GM12865 (cell line): ENCODE measurements at regions not wholly inside any gene's neighbourhood (a gene's known extent, or its start where the extent isn't known, plus 50 kb on each side); places are given as distances from the start of the nearest gene placed in this dataset.

Experiments used
- DNase-seq: peaks from one replicate; pipeline ENCODE4 v3.0.0; 2010; ENCODE audit warnings: low read depth
- H3K4me3 ChIP-seq: 2 replicates; pipeline ENCODE4 v1.5.1; 2011; ENCODE audit warnings: mild to moderate bottlenecking, low read depth, low read length, control low read depth
- TF ChIP-seq, protein P1 (sequence below): IDR thresholded peaks from 2 replicates; pipeline ENCODE4 v1.5.1; 2011; ENCODE audit warnings: low read length, control low read depth, low read depth, inconsistent platforms; ENCODE audit not compliant: insufficient read depth; ENCODE audit errors: missing control alignments

DNA sequence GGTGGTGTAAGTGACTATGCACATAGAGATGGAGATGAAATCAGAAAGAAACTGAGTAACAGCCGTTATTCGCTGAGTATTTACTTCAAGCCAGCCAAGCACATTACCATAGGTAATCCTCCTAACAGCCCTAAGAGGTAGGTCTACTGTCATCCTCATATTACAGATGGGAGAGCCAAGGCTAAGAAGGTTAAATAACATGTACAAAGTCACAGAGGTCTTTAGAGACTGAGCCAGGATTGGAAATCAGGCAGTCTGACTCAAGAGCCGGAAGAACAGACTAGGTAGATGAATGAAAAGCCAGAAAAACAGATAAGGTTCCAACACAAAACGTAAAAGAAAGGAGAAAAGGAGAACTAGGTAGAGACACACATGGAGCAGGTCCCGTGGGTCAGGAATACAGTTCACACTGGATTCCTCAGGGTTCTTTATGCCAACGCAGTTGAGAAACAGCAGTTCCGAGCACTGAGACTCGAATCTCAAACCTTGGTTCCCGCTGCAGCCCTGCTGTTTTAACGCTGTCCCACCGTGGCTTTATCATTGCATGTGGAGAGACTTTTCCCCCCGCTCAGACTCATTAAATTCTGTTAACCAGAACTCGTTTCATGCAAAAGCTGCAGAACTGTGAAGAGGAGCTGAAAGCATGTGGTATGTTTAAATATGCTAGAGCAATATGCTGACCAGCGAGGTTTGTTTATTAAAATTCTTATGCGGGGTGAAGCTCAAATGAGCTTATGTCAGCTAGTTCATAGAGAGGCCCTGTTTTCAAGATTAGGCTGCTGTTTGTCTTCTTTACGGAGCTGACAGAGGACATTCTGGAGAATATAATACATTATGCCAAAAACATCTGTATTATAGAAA lies 537.9 kb downstream of the CD83 start:
- H3K4me3 ChIP-seq, result no peak overlapping the region
- TF ChIP-seq, protein P1, sequence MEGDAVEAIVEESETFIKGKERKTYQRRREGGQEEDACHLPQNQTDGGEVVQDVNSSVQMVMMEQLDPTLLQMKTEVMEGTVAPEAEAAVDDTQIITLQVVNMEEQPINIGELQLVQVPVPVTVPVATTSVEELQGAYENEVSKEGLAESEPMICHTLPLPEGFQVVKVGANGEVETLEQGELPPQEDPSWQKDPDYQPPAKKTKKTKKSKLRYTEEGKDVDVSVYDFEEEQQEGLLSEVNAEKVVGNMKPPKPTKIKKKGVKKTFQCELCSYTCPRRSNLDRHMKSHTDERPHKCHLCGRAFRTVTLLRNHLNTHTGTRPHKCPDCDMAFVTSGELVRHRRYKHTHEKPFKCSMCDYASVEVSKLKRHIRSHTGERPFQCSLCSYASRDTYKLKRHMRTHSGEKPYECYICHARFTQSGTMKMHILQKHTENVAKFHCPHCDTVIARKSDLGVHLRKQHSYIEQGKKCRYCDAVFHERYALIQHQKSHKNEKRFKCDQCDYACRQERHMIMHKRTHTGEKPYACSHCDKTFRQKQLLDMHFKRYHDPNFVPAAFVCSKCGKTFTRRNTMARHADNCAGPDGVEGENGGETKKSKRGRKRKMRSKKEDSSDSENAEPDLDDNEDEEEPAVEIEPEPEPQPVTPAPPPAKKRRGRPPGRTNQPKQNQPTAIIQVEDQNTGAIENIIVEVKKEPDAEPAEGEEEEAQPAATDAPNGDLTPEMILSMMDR, result no peak
- DNase-seq, result no peak

DNA sequence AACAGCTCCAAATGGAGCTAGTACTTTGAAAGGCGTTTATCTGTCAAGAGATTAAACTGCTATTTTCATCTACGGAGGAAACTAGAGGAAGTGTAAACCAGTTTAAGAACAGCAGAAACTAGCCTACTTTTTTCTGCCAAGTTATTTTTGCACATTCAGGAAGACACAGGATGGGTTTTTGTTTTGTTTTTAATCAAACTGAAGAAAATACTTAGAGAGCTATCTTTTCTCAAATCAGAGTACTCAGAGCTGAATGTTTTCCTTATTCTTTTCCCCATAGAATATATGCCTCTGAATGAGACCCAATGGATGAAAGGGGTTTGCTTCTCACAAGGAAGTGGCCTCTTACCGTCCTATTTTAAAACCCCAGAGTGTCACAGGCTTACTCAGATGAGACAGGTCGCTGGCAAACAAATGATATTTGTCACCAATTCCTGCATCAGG lies 538.5 kb downstream of the CD83 start:
- TF ChIP-seq, protein P1, result no peak
- no peak overlapping the region for H3K4me3 ChIP-seq
- DNase-seq, result peak; percentile 26

DNA sequence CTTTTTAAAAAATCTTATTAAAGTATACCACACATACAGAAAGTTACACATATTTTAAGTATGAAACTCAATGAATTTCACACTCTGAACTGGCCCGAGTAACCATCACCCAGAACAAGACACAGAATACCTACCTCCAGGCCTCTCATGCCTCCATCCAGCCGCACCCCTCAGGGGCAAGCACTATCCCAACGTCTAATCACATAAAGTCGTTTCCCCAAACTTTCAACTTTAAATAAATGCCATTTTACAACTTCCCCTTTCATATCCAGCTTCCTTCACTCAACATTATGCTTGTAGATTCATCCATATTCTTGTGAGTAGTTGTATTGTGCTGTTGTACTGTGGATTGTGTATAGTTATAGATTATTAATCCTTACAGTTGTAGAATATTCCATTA lies 539.1 kb downstream of the CD83 start:
- no peak for DNase-seq
- H3K4me3 ChIP-seq, result no peak overlapping the region
- TF ChIP-seq, protein P1, result no peak

DNA sequence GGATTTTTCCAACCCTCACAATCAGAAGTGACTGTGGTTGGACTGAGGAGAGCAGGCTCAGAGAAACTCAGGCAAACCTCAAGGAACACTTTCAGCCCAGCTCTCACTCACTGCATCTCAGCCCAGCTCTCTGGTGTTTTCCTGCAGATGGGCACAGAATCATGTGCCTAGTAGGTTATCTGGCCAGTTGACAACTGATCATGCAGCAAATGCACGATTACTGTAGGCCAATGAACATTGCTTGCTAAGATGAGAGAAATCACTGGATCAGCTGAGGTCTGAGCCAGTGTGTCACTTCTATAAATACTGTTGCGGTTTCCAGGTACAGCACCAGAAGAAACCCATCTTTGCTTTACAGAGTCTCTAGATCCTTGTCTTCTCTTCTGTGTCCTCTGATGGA lies 540.5 kb downstream of the CD83 start:
- TF ChIP-seq, protein P1, result no peak
- DNase-seq, result no peak
- H3K4me3 ChIP-seq, result no peak overlapping the region

DNA sequence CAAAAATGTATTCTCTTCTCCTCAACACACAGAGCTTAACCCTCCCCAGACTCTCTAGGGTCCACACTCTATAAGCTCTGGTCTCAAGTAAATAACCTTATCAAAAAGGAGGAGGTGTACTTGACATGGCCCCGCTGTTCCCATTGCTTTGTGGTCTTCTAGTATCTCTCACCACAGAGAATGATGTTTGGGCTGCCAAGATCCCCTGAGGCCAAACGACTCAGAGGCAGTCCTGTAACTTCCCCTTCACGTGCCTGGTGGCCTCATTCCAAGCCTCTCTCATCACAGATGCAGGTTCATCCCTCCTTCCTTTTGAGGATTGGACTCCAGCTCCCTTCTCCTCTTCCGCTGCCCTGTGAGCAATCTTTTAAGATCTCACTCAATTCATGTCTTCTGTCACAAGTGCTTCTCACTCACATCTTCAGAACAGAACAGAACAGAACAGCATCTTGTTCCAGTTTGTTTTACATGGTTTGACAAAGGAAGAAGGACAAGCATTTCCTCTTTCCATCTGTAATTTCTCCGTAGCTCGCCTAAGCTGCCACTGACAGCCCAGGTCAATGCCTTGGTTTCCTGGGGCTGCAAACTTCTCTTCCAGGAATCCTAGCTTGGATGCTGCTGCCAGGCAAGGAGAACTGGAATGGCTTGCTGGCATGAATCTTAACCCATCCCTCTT lies 541.5 kb downstream of the CD83 start:
- TF ChIP-seq, protein P1, result no peak
- no peak for DNase-seq

DNA sequence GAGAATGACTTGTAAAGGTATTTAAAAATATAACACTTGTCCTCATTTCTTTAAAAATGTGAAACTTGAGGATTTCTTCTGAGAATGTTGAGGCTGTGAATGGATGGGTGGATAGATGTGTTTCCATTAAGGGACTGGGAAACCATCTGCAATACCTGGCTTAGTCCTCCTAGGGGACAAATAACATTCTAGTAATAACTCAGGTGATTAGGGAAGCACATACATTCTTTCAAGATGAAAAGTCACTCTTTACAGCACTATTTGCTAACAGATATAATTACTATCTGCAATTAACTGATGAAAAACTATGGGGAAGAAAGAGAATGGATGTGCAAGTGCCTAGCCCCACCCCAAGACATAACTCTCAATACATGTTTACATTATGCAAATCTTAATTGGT lies 542.3 kb downstream of the CD83 start:
- TF ChIP-seq, protein P1, result no peak
- no peak for DNase-seq
- H3K4me3 ChIP-seq, result no peak overlapping the region

More for the DNA sequence above, 541.5 kb downstream of the CD83 start:
- H3K4me3 ChIP-seq, result no peak overlapping the region
